ENCODE measurements at regions not wholly inside any gene's neighbourhood (a gene's known extent, or its start where the extent isn't known, plus 50 kb on each side); places are given as distances from the start of the nearest gene placed in this dataset.

DNA sequence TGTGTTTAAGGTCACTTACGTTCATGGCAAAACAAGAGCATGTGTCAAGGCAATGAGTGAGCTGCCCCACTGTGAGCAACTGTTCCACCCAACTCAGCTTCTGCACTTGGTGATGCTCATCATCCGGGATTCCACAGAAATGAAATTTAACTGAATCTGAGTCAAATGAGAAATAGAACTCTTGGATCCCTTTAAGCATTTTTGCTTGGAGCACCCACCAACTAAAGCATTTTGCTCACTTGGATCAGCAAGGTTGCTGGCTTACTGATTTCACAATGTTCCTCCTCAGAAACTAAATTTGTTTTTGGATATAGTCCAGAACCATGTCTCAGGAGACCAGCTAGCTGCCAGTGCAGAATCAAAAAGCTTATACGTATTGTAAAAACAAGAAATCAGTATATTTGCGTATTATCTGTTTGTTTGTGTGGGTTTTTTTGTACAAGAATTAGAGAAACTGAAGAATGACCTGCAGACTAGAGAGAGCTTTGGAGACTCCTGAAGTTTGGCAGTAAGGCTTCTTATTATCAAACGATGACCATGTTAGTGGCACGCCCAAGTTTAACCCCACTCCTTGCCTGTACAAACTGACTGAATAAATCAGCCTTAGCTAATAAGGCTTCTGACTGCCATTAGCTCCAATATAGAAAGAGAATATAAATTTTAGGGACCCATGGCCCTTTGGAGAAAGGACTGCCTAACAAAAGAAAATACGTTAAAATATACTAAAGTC lies 153.8 kb upstream of the FST start:
- no peaks in the 10 kb centered on the region for H3K4me1 ChIP-seq (ENCODE audit: low read length)
- no peaks in the 10 kb centered on the region for H3K79me2 ChIP-seq (ENCODE audit: low read length)
- no peak overlapping the region for H2AFZ ChIP-seq (ENCODE audit: low read length)
- H4K20me1 ChIP-seq (ENCODE audit: insufficient read depth, low read depth, low read length) = no peaks in the 10 kb centered on the region
- H3K4me3 ChIP-seq (ENCODE audit: low read length) = no peak overlapping the region
- no peaks in the 10 kb centered on the region for H3K9me2 ChIP-seq (replicated peaks; ENCODE audit: insufficient read depth, low read length)
- no peak for DNase-seq
- no peak overlapping the region for H3K4me2 ChIP-seq (ENCODE audit: low read depth, low read length, poor library complexity, severe bottlenecking)
- no peaks in the 10 kb centered on the region for H3K27me3 ChIP-seq (ENCODE audit: low read length)
- H3K9ac ChIP-seq (ENCODE audit: low read length) = no peak overlapping the region
- no peaks in the 10 kb centered on the region for H3K9me3 ChIP-seq (ENCODE audit: low read length)
- no peaks in the 10 kb centered on the region for H3K36me3 ChIP-seq (ENCODE audit: insufficient read depth, low read length)
- H3K27ac ChIP-seq (ENCODE audit: low read length) = no peak overlapping the region

DNA sequence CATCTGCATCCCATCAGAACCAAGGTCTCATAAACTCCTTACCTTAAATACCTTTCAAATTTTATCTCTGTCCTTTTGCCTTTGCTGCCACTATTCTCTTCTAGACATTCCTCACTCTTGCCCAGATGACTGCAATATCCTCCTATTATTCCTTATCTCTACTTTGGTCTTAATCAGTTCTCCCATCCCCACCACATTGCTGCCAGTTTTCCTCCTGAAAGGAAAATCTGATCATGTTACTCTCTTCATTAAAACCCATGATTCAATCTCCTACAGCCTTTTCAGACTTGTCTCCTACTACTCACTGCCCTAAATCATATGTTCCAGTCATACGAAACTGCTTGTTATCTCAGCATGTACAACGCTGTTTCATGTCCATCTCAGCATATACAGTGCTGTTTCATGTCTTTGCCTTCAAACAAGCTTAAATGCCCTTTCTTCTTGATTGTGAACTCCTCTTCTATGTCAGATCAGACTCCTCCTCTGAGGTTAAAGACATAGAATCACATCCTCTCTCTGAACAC lies 152.6 kb upstream of the FST start:
- H3K4me3 ChIP-seq (ENCODE audit: low read length) = no peak overlapping the region
- no peaks in the 10 kb centered on the region for H3K36me3 ChIP-seq (ENCODE audit: insufficient read depth, low read length)
- no peak overlapping the region for H3K27ac ChIP-seq (ENCODE audit: low read length)
- no peaks in the 10 kb centered on the region for H3K4me1 ChIP-seq (ENCODE audit: low read length)
- H3K9ac ChIP-seq (ENCODE audit: low read length) = no peak overlapping the region
- DNase-seq = no peak
- H3K9me2 ChIP-seq (replicated peaks; ENCODE audit: insufficient read depth, low read length) = no peaks in the 10 kb centered on the region
- H2AFZ ChIP-seq (ENCODE audit: low read length) = no peak overlapping the region
- no peaks in the 10 kb centered on the region for H4K20me1 ChIP-seq (ENCODE audit: insufficient read depth, low read depth, low read length)
- H3K9me3 ChIP-seq (ENCODE audit: low read length) = no peaks in the 10 kb centered on the region
- no peaks in the 10 kb centered on the region for H3K79me2 ChIP-seq (ENCODE audit: low read length)
- H3K4me2 ChIP-seq (ENCODE audit: low read depth, low read length, poor library complexity, severe bottlenecking) = no peak overlapping the region
- H3K27me3 ChIP-seq (ENCODE audit: low read length) = no peaks in the 10 kb centered on the region

DNA sequence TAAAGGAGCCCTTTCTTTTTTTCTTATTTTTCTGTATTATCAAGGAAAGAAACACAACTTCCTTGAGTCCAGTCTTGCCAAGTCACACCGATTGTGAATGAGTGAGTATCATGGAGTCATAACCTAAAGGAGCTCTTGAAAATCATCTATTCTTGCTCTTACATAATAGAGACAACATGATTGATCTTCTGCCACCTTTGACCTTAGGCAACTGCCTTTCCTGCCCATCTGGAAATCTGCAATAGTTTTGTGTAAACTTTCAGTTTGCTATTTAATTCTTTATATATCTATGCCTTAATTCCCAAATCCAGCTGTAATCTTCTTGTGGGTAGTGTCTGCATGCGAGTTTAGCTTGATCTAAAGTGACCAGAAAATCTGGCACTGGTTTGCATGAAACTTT lies 149.9 kb upstream of the FST start:
- H3K9me3 ChIP-seq (ENCODE audit: low read length) = no peaks in the 10 kb centered on the region
- no peak overlapping the region for H2AFZ ChIP-seq (ENCODE audit: low read length)
- H3K79me2 ChIP-seq (ENCODE audit: low read length) = no peaks in the 10 kb centered on the region
- no peaks in the 10 kb centered on the region for H4K20me1 ChIP-seq (ENCODE audit: insufficient read depth, low read depth, low read length)
- no peak overlapping the region for H3K27ac ChIP-seq (ENCODE audit: low read length)
- no peaks in the 10 kb centered on the region for H3K27me3 ChIP-seq (ENCODE audit: low read length)
- H3K9me2 ChIP-seq (replicated peaks; ENCODE audit: insufficient read depth, low read length) = no peaks in the 10 kb centered on the region
- H3K9ac ChIP-seq (ENCODE audit: low read length) = no peak overlapping the region
- H3K4me1 ChIP-seq (ENCODE audit: low read length) = no peaks in the 10 kb centered on the region
- H3K4me3 ChIP-seq (ENCODE audit: low read length) = no peak overlapping the region
- no peaks in the 10 kb centered on the region for H3K36me3 ChIP-seq (ENCODE audit: insufficient read depth, low read length)
- no peak for DNase-seq
- no peak overlapping the region for H3K4me2 ChIP-seq (ENCODE audit: low read depth, low read length, poor library complexity, severe bottlenecking)

DNA sequence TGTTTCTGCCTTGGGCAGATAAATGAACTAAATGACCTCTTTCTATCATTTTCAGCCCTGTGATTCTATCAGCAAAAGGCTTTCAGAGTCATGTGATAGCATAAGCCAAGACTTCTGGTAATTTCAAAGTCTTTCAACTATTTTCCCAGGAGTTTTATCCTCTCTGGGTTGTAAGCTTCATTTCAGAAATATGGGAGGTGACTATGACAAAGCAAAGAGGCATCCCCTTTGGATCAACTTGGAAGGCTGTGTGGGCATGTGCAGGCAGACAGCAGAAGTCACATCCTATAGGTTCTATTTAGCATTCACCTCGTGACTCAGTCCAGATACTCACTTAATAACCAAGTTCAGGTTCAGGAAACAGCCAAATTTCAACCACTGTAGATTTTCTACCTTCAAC lies 149.0 kb upstream of the FST start:
- Histone ChIP-seq H3K79me2 (ENCODE audit: low read length) (no peaks in the 10 kb centered on the region), H3K4me3 (ENCODE audit: low read length) (no peak overlapping the region), H3K4me1 (ENCODE audit: low read length) (no peaks in the 10 kb centered on the region), H3K9ac (ENCODE audit: low read length) (no peak overlapping the region), H3K9me2 (replicated peaks; ENCODE audit: insufficient read depth, low read length) (no peaks in the 10 kb centered on the region), H3K9me3 (ENCODE audit: low read length) (no peaks in the 10 kb centered on the region), H4K20me1 (ENCODE audit: insufficient read depth, low read depth, low read length) (no peaks in the 10 kb centered on the region), H3K36me3 (ENCODE audit: insufficient read depth, low read length) (no peaks in the 10 kb centered on the region), H3K27me3 (ENCODE audit: low read length) (no peaks in the 10 kb centered on the region), H2AFZ (ENCODE audit: low read length) (no peak overlapping the region), H3K4me2 (ENCODE audit: low read depth, low read length, poor library complexity, severe bottlenecking) (no peak overlapping the region), H3K27ac (ENCODE audit: low read length) (no peak overlapping the region)
- no peak for DNase-seq

DNA sequence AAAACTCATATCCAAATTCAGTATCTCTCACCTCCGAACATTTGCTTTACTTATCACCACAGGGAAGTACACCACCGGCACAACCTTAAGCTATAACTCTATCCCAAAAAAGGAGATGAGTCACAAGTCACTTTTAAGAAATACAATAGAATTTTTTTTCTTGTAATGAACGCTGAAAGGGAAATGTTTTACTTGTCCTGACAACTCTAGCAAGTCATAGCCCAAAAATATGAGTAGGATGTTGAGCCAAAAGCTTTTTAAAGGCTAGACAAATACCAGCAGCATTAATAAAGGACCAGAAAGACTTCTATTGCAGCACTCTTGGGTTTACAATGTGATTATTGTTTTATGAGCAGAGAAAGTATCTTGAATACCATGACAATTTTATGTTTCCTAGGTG lies 147.3 kb upstream of the FST start:
- no peak overlapping the region for H3K4me3 ChIP-seq (ENCODE audit: low read length)
- no peak overlapping the region for H3K9ac ChIP-seq (ENCODE audit: low read length)
- no peaks in the 10 kb centered on the region for H3K79me2 ChIP-seq (ENCODE audit: low read length)
- no peak overlapping the region for H3K27ac ChIP-seq (ENCODE audit: low read length)
- H3K9me3 ChIP-seq (ENCODE audit: low read length) = no peaks in the 10 kb centered on the region
- DNase-seq = no peak
- H3K4me1 ChIP-seq (ENCODE audit: low read length) = no peaks in the 10 kb centered on the region
- H2AFZ ChIP-seq (ENCODE audit: low read length) = no peak overlapping the region
- H3K4me2 ChIP-seq (ENCODE audit: low read depth, low read length, poor library complexity, severe bottlenecking) = no peak overlapping the region
- no peaks in the 10 kb centered on the region for H3K9me2 ChIP-seq (replicated peaks; ENCODE audit: insufficient read depth, low read length)
- no peaks in the 10 kb centered on the region for H4K20me1 ChIP-seq (ENCODE audit: insufficient read depth, low read depth, low read length)
- H3K36me3 ChIP-seq (ENCODE audit: insufficient read depth, low read length) = no peaks in the 10 kb centered on the region
- H3K27me3 ChIP-seq (ENCODE audit: low read length) = no peaks in the 10 kb centered on the region

DNA sequence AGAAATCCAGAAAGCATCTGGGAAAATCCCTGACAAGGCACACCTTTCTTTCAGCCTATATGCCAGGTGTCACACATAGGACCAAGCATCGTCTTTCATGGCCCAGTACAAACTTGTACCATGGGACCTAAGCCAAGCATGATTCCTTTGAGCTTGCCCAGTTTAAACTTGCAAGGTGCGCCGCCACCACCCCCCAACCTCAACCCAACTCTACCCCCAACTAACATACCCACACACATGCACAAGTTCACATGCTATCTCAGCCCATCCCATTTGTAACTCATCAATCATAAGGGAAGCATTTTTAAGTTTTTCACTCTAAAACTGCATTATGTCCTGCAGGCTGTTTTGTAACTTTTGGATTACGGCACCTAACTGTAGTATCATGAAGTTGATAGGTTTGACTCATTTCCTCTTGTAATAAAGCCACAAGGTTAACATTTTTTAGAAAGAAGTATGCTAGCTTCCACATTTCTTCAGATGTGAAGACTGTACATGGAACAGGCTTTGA lies 145.9 kb upstream of the FST start:
- H2AFZ ChIP-seq (ENCODE audit: low read length) = no peak overlapping the region
- no peak overlapping the region for H3K4me2 ChIP-seq (ENCODE audit: low read depth, low read length, poor library complexity, severe bottlenecking)
- no peaks in the 10 kb centered on the region for H3K36me3 ChIP-seq (ENCODE audit: insufficient read depth, low read length)
- H4K20me1 ChIP-seq (ENCODE audit: insufficient read depth, low read depth, low read length) = no peaks in the 10 kb centered on the region
- no peaks in the 10 kb centered on the region for H3K79me2 ChIP-seq (ENCODE audit: low read length)
- H3K9ac ChIP-seq (ENCODE audit: low read length) = no peak overlapping the region
- H3K4me1 ChIP-seq (ENCODE audit: low read length) = no peaks in the 10 kb centered on the region
- no peaks in the 10 kb centered on the region for H3K9me3 ChIP-seq (ENCODE audit: low read length)
- no peaks in the 10 kb centered on the region for H3K9me2 ChIP-seq (replicated peaks; ENCODE audit: insufficient read depth, low read length)
- DNase-seq = no peak
- H3K4me3 ChIP-seq (ENCODE audit: low read length) = no peak overlapping the region
- H3K27me3 ChIP-seq (ENCODE audit: low read length) = no peaks in the 10 kb centered on the region
- H3K27ac ChIP-seq (ENCODE audit: low read length) = no peak overlapping the region

DNA sequence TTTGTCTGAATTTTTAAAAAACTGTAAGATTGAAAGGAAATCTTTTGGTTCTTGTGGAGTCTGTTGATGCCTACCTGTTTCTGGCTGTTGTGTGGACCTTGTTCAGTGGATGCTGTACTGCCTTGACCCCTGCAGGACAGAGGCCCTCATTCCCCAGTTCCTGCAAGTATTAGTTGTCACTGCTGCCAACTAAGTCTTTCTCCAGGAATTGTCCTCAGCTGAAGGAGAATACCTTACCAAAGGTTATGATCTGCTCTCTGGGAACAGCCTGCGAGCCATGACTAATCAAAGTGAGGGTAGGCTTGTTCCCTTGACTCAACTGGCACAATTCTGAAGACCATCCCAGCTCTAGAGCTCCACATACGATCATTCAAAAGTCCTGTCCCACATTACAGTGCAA lies 145.3 kb upstream of the FST start:
- no peak overlapping the region for H3K4me3 ChIP-seq (ENCODE audit: low read length)
- no peaks in the 10 kb centered on the region for H3K4me1 ChIP-seq (ENCODE audit: low read length)
- H3K79me2 ChIP-seq (ENCODE audit: low read length) = no peaks in the 10 kb centered on the region
- no peaks in the 10 kb centered on the region for H3K9me2 ChIP-seq (replicated peaks; ENCODE audit: insufficient read depth, low read length)
- H3K27ac ChIP-seq (ENCODE audit: low read length) = no peak overlapping the region
- H3K27me3 ChIP-seq (ENCODE audit: low read length) = no peaks in the 10 kb centered on the region
- no peak overlapping the region for H2AFZ ChIP-seq (ENCODE audit: low read length)
- no peak overlapping the region for H3K9ac ChIP-seq (ENCODE audit: low read length)
- H3K36me3 ChIP-seq (ENCODE audit: insufficient read depth, low read length) = no peaks in the 10 kb centered on the region
- H3K9me3 ChIP-seq (ENCODE audit: low read length) = no peaks in the 10 kb centered on the region
- no peak for DNase-seq
- H3K4me2 ChIP-seq (ENCODE audit: low read depth, low read length, poor library complexity, severe bottlenecking) = no peak overlapping the region
- H4K20me1 ChIP-seq (ENCODE audit: insufficient read depth, low read depth, low read length) = no peaks in the 10 kb centered on the region

DNA sequence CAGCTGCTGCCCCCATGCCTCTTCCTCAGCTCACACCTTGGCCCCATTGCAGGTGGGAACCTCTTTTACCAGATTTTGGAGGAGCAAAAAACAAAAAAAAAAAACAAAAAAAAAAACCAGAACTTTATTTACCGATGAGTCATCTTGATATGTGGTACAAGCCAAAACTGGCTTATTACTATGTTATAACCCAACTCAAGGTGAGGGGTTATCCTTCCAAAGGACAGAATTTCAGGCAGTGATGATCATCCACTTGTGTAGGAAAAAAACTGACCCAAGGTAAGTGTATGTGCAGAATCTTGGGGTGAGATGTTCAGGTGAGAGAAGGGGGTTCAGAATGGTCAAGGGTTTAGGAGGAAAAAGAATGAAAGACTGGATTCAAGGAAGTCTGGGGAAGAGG lies 142.6 kb upstream of the FST start:
- Histone ChIP-seq H3K4me3 (ENCODE audit: low read length) (no peak overlapping the region), H3K27me3 (ENCODE audit: low read length) (no peaks in the 10 kb centered on the region), H3K79me2 (ENCODE audit: low read length) (no peaks in the 10 kb centered on the region), H4K20me1 (ENCODE audit: insufficient read depth, low read depth, low read length) (no peaks in the 10 kb centered on the region), H3K9me3 (ENCODE audit: low read length) (no peaks in the 10 kb centered on the region), H2AFZ (ENCODE audit: low read length) (no peak overlapping the region), H3K9ac (ENCODE audit: low read length) (no peak overlapping the region), H3K9me2 (replicated peaks; ENCODE audit: insufficient read depth, low read length) (0 out of 2 replicates have a peak, but pooled peaks cover 2% of the 10 kb centered on the region), H3K36me3 (ENCODE audit: insufficient read depth, low read length) (no peaks in the 10 kb centered on the region), H3K4me2 (ENCODE audit: low read depth, low read length, poor library complexity, severe bottlenecking) (no peak overlapping the region), H3K4me1 (ENCODE audit: low read length) (no peaks in the 10 kb centered on the region), H3K27ac (ENCODE audit: low read length) (no peak overlapping the region)
- no peak for DNase-seq

Measured in Karpas-422 (cell line).